Nephron (organoid): ENCODE measurements at regions not wholly inside any gene's neighbourhood (a gene's known extent, or its start where the extent isn't known, plus 50 kb on each side); places are given as distances from the start of the nearest gene placed in this dataset.
A peak's percentile ranks its signal among the peaks of the same experiment; 100 is the strongest.

Experiments
- H3K27ac Mint-ChIP-seq, 3 experiments: 2 replicates each; pipeline ENCODE4 v1.8.0; 2020; ENCODE audit warnings: mixed read lengths in 3 of 3, mild to moderate bottlenecking in 2 of 3, moderate library complexity in 1 of 3
- H3K27me3 Mint-ChIP-seq: 2 replicates; pipeline ENCODE4 v1.8.0; 2021; ENCODE audit warnings: low read depth, mild to moderate bottlenecking, moderate library complexity, mixed read lengths
- H3K36me3 Mint-ChIP-seq: 2 replicates; pipeline ENCODE4 v1.8.0; 2020; ENCODE audit warnings: low read depth, mixed read lengths
- H3K4me1 Mint-ChIP-seq: 2 replicates; pipeline ENCODE4 v1.8.0; 2020; ENCODE audit warnings: mixed read lengths
- H3K4me3 Mint-ChIP-seq, 3 experiments: 2 replicates each; pipeline ENCODE4 v1.8.0; 2020; ENCODE audit warnings: mild to moderate bottlenecking in 3 of 3, mixed read lengths in 3 of 3, moderate library complexity in 2 of 3
- H3K9me3 Mint-ChIP-seq: 2 replicates; pipeline ENCODE4 v1.8.0; 2020; ENCODE audit warnings: mixed read lengths
- TF ChIP-seq, protein P1 (sequence below), 3 experiments: fragments of 200-600 bp; sonication (generic); IDR thresholded peaks; one replicate each; pipeline ENCODE4 v1.5.0; 2021; ENCODE audit warnings: antibody characterized with exemption in 3 of 3; ENCODE audit not compliant: unreplicated experiment in 3 of 3

DNA sequence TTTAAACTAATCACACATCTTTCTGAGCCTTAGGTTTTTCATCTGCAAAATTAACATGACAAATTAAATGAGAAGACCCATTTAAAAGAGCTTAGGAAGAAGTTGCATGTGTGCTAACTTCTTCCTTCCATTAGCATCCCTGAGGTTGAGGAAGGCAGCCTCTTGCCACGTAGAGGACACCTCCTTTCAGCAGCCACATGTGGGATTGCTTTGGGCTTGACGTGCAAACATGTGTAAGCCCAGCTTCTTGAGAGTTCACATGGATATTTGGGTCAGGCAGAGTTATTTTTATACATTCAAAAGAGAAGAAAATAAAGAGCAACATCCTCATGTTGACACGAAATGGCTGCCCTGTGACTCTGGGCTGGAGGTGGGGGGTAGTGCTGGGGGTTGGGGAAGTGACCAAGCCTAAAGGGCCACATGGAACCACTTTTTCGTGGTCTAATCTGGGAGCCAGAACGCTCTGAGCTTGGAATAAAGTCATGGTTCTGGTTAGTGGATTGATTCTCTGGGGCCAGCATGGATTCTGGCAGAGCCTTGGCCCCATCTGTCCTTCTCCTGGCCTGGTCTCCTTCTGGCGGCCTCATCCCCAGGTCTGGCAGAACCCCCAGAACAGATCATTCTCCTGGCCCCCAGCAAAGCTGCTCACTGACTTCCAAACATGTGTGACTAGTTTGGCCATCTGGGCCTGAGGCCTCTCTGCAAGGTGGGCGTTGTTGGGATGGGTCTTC is 137.1 kb upstream of the USP24 start:
- H3K4me3 Mint-ChIP-seq = no peak overlapping the region
- peaks cover 40% of the 10 kb centered on the region for H3K4me1 Mint-ChIP-seq
- no peaks in the 10 kb centered on the region for H3K36me3 Mint-ChIP-seq
- peaks cover 16% of the 10 kb centered on the region for H3K27me3 Mint-ChIP-seq
- TF ChIP-seq, protein P1, sequence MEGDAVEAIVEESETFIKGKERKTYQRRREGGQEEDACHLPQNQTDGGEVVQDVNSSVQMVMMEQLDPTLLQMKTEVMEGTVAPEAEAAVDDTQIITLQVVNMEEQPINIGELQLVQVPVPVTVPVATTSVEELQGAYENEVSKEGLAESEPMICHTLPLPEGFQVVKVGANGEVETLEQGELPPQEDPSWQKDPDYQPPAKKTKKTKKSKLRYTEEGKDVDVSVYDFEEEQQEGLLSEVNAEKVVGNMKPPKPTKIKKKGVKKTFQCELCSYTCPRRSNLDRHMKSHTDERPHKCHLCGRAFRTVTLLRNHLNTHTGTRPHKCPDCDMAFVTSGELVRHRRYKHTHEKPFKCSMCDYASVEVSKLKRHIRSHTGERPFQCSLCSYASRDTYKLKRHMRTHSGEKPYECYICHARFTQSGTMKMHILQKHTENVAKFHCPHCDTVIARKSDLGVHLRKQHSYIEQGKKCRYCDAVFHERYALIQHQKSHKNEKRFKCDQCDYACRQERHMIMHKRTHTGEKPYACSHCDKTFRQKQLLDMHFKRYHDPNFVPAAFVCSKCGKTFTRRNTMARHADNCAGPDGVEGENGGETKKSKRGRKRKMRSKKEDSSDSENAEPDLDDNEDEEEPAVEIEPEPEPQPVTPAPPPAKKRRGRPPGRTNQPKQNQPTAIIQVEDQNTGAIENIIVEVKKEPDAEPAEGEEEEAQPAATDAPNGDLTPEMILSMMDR (IDR thresholded peaks at IDR 0.05; ENCODE audit: unreplicated experiment in 3 of 3) = no peak
- H3K9me3 Mint-ChIP-seq = no peaks in the 10 kb centered on the region
- peak overlapping the region in 2 of 3 experiments; percentile 38 to 70 for H3K27ac Mint-ChIP-seq

DNA sequence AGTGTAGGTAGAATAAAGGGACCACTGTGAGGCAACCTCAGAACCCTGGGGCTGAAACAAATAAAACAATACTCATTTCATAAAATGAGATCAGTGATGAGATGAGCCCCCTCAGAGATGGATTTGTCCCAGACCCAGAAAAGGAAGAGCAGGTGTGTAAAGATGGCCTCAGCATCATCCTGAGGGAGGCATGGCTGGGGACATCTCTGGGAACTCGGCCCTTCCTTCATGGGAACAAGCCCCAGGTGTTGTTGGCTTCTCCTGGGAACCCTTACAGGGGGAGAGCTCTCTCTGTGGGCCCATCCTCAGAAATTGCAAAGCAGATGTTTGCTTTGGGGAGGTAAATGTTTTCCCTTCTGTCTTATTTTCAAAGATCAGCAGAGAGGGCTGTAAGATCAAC is 133.2 kb upstream of the USP24 start:
- H3K4me1 Mint-ChIP-seq = peaks cover 28% of the 10 kb centered on the region
- TF ChIP-seq, protein P1 (IDR thresholded peaks at IDR 0.05; ENCODE audit: unreplicated experiment in 3 of 3) = no peak
- H3K27me3 Mint-ChIP-seq = peaks cover 16% of the 10 kb centered on the region
- no peaks in the 10 kb centered on the region for H3K36me3 Mint-ChIP-seq
- H3K4me3 Mint-ChIP-seq = no peak overlapping the region
- peaks cover 1% of the 10 kb centered on the region for H3K9me3 Mint-ChIP-seq
- H3K27ac Mint-ChIP-seq = peak overlapping the region in 2 of 3 experiments; percentile 82 to 94

DNA sequence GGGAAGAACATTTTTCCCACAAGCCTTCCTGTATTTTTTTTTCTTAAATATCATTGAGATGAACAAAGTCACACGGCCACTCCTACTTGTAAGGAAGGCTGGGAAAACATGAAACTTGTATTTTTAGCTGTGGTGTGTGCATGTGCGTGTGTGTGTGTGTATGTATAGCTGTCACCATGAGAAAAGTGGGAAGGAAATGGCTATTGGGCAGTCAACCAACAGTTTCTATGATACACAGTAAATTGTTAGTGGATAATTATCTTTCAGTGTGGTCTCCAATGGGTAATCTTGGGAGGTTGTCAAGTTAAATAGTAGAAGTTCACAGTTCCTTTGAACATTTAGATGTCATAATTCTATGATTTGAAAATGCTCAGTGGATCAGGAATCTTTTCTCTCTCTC is 132.7 kb upstream of the USP24 start:
- Mint-ChIP-seq H3K27ac (peak overlapping the region in 2 of 3 experiments; percentile 82 to 94), H3K9me3 (peaks cover 3% of the 10 kb centered on the region), H3K4me1 (peaks cover 24% of the 10 kb centered on the region), H3K4me3 (no peak overlapping the region), H3K36me3 (no peaks in the 10 kb centered on the region), H3K27me3 (peaks cover 16% of the 10 kb centered on the region)
- TF ChIP-seq, protein P1 (IDR thresholded peaks at IDR 0.05; ENCODE audit: unreplicated experiment in 3 of 3) = no peak

DNA sequence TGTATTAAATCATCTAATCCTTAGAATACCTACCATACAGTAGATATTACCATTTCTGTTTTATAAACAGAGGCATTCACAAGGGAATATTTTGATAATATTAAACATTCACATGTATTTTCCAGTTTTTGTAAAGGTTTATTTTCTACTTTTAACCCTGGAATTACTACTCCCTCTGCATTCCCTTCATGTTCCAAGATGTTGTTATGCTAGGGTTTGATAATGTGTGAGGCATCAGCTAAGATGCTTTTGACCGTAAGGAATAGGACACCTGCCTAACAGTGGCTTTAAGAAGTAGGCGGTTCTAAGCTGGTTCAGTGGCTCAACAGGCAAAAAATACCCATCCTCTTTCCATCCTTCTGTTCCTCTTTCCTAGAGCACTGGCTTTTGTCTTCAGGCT is 131.9 kb upstream of the USP24 start:
- H3K36me3 Mint-ChIP-seq = no peaks in the 10 kb centered on the region
- H3K4me3 Mint-ChIP-seq = no peak overlapping the region

DNA sequence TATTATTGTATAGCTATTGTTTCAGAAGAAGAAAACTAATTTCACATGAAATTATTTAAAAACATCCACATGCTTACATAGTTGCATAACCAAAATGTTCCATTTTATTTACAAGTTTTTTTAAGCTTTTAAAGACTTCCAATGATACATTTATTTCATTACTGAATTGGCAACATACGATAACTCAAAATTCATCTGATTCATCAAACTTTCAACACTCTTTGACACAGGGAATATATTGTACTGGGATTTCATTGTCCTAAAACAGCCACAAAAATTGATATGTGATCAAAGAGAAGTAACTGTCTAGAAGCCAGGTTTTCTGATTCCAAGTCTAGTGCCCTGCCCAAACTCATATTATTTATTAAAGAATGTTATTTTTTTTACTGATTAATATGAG is 131.4 kb upstream of the USP24 start:
- Mint-ChIP-seq H3K4me1 (peaks cover 11% of the 10 kb centered on the region), H3K9me3 (peaks cover 3% of the 10 kb centered on the region), H3K27me3 (peaks cover 16% of the 10 kb centered on the region), H3K36me3 (no peaks in the 10 kb centered on the region), H3K4me3 (no peak overlapping the region), H3K27ac (no peak overlapping the region)
- TF ChIP-seq, protein P1 (IDR thresholded peaks at IDR 0.05; ENCODE audit: unreplicated experiment in 3 of 3) = no peak

More for the DNA sequence above, 131.9 kb upstream of the USP24 start:
- no peak overlapping the region for H3K27ac Mint-ChIP-seq
- TF ChIP-seq, protein P1 (IDR thresholded peaks at IDR 0.05; ENCODE audit: unreplicated experiment in 3 of 3) = no peak
- H3K27me3 Mint-ChIP-seq = peaks cover 16% of the 10 kb centered on the region
- peaks cover 3% of the 10 kb centered on the region for H3K9me3 Mint-ChIP-seq
- H3K4me1 Mint-ChIP-seq = peaks cover 16% of the 10 kb centered on the region

DNA sequence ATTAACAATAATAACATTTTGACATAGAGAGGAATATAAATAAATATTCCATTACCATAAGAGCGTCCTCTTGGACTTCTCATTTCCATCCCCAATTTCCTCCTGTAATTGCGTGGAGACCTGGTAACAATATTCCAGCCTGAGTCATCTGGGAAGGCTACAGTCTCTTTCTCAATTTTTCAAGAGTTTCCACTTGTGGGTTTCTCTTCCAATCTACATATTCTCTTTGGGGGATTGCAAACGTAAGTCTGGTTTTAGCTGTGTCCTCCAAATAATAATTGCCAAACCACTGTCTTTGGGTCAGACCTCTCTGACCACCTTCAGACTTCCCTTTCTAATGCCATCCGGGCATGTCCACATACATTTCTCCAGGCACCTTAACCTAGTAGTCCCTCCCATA is 124.5 kb upstream of the USP24 start:
- Mint-ChIP-seq H3K27me3 (no peaks in the 10 kb centered on the region), H3K4me3 (no peak overlapping the region), H3K4me1 (peaks cover 4% of the 10 kb centered on the region), H3K36me3 (peaks cover 8% of the 10 kb centered on the region), H3K9me3 (peaks cover 24% of the 10 kb centered on the region), H3K27ac (no peak overlapping the region)
- TF ChIP-seq, protein P1 (IDR thresholded peaks at IDR 0.05; ENCODE audit: unreplicated experiment in 3 of 3) = no peak
